GM12878 (cell line): ENCODE measurements at regions not wholly inside any gene's neighbourhood (a gene's known extent, or its start where the extent isn't known, plus 50 kb on each side); places are given as distances from the start of the nearest gene placed in this dataset.

Experiments
- ATAC-seq: fragments of 200-7000 bp; cut with Tn5 transposase; 3 replicates; pipeline ENCODE4 v1.9.1; 2020; ENCODE audit warnings: mild to moderate bottlenecking, moderate library complexity
- BruUV-seq: library from RNA; stranded (reverse); fragments of 400-500 nt; replicated peaks from 2 replicates; lab custom pipeline; 2021; lab: Mats Ljungman, UMichigan
- CTCF ChIA-PET: fragments of 300-600 bp; sonication (Branson Sonifier 250); formaldehyde crosslinking; extraction: SDS; loops from one replicate; lab custom pipeline; 2021; ENCODE audit warnings: inconsistent platforms; lab: Yijun Ruan, JAX
- POLR2A ChIA-PET: fragments of 350-600 bp; formaldehyde crosslinking; extraction: SDS; loops from one replicate; lab custom pipeline; 2021; ENCODE audit warnings: inconsistent platforms; lab: Charles Lee
- RAD21 ChIA-PET: fragments of 300-600 bp; sonication (Branson Sonifier 250); formaldehyde crosslinking; loops from one replicate; lab custom pipeline; 2023; ENCODE audit warnings: antibody characterized with exemption; ENCODE audit not compliant: unreplicated experiment; lab: Charles Lee
- SMC1A ChIA-PET: fragments of 300-600 bp; sonication (Branson Sonifier 250); formaldehyde crosslinking; loops from one replicate; lab custom pipeline; 2023; ENCODE audit not compliant: unreplicated experiment, uncharacterized antibody; lab: Charles Lee
- DNase-seq: peaks from one replicate; pipeline ENCODE4 v3.0.0-alpha.2; 2011; ENCODE audit warnings: low read depth, low spot score
- FAIRE-seq: peaks from 3 replicates; lab custom pipeline; 2011; peaks lifted over from hg19 to GRCh38; lab: Jason Lieb, UNC
- H2AFZ ChIP-seq: 2 replicates; pipeline ENCODE4 v1.6.0; 2011; ENCODE audit warnings: low read depth, low read length, control low read depth; ENCODE audit not compliant: control insufficient read depth
- H3K27ac ChIP-seq: 2 replicates; pipeline ENCODE4 v1.5.1; 2011; ENCODE audit warnings: control low read depth; ENCODE audit not compliant: control insufficient read depth, insufficient read depth
- H3K27me3 ChIP-seq, 2 experiments: replicated peaks in 1 of 2; 2 replicates each; pipeline versions ENCODE4 v1.6.0 to v1.6.1; 2011; ENCODE audit warnings: low read length in 1 of 2; ENCODE audit not compliant: control insufficient read depth in 2 of 2, insufficient read depth in 2 of 2
- H3K36me3 ChIP-seq, 2 experiments: 2 replicates each; pipeline ENCODE4 v1.5.1; 2011; ENCODE audit warnings: low read length in 1 of 2; ENCODE audit not compliant: control insufficient read depth in 2 of 2, insufficient read depth in 2 of 2
- H3K4me1 ChIP-seq: 2 replicates; pipeline ENCODE4 v1.6.1; 2011; ENCODE audit warnings: mild to moderate bottlenecking, low read length, moderate library complexity, mixed read lengths; ENCODE audit not compliant: control insufficient read depth, insufficient read depth
- H3K4me2 ChIP-seq: 2 replicates; pipeline ENCODE4 v1.6.0; 2011; ENCODE audit warnings: control low read depth; ENCODE audit not compliant: control insufficient read depth, insufficient read depth
- H3K4me3 ChIP-seq: fragments of 200-600 bp; sonication (generic); 2 replicates; pipeline ENCODE4 v1.5.1; 2016
- H3K79me2 ChIP-seq: 2 replicates; pipeline ENCODE4 v1.6.0; 2011; ENCODE audit warnings: low read length; ENCODE audit not compliant: control insufficient read depth, insufficient read depth
- H3K9ac ChIP-seq: 2 replicates; pipeline ENCODE4 v1.8.0; 2011; ENCODE audit warnings: low read length, control low read depth, mixed read lengths; ENCODE audit not compliant: control insufficient read depth, insufficient read depth
- H3K9me3 ChIP-seq: replicated peaks from 3 replicates; pipeline ENCODE4 v1.5.1; 2011; ENCODE audit warnings: mild to moderate bottlenecking, low read length; ENCODE audit not compliant: control insufficient read depth, insufficient read depth
- H4K20me1 ChIP-seq: 2 replicates; pipeline ENCODE4 v1.6.0; 2011; ENCODE audit not compliant: control insufficient read depth, insufficient read depth
- E4F1 ChIP-seq: fragments of 450-650 bp; IDR thresholded peaks from 2 replicates; pipeline ENCODE4 v1.6.1; 2018; ENCODE audit warnings: borderline replicate concordance, mild to moderate bottlenecking; ENCODE audit not compliant: partially characterized antibody
- EED ChIP-seq: sonication (generic); IDR thresholded peaks from 2 replicates; pipeline ENCODE4 v1.6.1; 2016; ENCODE audit warnings: antibody characterized with exemption, low read depth
- MYC ChIP-seq: IDR thresholded peaks from 2 replicates; pipeline ENCODE4 v1.6.1; 2011; ENCODE audit warnings: mild to moderate bottlenecking, low read length, moderate library complexity, inconsistent platforms; ENCODE audit not compliant: insufficient read depth, insufficient replicate concordance, insufficient read length, severe bottlenecking
- NBN ChIP-seq: fragments of 450-650 bp; IDR thresholded peaks from 2 replicates; pipeline ENCODE4 v1.6.1; 2016
- PKNOX1 ChIP-seq: fragments of 450-650 bp; IDR thresholded peaks from 2 replicates; pipeline ENCODE4 v1.6.1; 2016; ENCODE audit warnings: mild to moderate bottlenecking
- RELA ChIP-seq: fragments of 450-650 bp; IDR thresholded peaks from 2 replicates; pipeline ENCODE4 v1.8.0; 2014; ENCODE audit warnings: borderline replicate concordance; ENCODE audit not compliant: partially characterized antibody
- RUNX3 ChIP-seq: IDR thresholded peaks from 2 replicates; pipeline ENCODE4 v1.6.1; 2012; ENCODE audit warnings: low read length, inconsistent platforms
- SIX5 ChIP-seq: IDR thresholded peaks from 2 replicates; pipeline ENCODE4 v1.6.1; 2011; ENCODE audit warnings: mild to moderate bottlenecking, low read depth, low read length, moderate library complexity; ENCODE audit not compliant: severe bottlenecking
- SMAD1 ChIP-seq: fragments of 450-650 bp; IDR thresholded peaks from 2 replicates; pipeline ENCODE4 v1.6.1; 2018; ENCODE audit warnings: mild to moderate bottlenecking, low read depth; ENCODE audit not compliant: partially characterized antibody
- SREBF1 ChIP-seq: IDR thresholded peaks from 2 replicates; pipeline ENCODE4 v1.6.1; 2012; ENCODE audit warnings: mild to moderate bottlenecking, low read length
- SREBF2 ChIP-seq: IDR thresholded peaks from 2 replicates; pipeline ENCODE4 v1.6.1; 2012; ENCODE audit warnings: mild to moderate bottlenecking, low read length
- WGBS: methylation state at CpG from one replicate; pipeline ENCODE4 v1.1.6; 2016; ENCODE audit warnings: low lambda C conversion rate; ENCODE audit not compliant: insufficient replicate concordance, insufficient coverage; ENCODE audit errors: missing lambda C conversion rate; 5-methylcytosine and 5-hydroxymethylcytosine counted together
- in situ Hi-C: fragments of 300-500 bp; cut with MboI; formaldehyde crosslinking; loops from 9 replicates; pipeline ENCODE4 v1.14.3; 2018; ENCODE audit warnings: mixed read lengths
- intact Hi-C: fragments of 100-400 bp; cut with micrococcal nuclease; formaldehyde crosslinking; loops from one replicate; pipeline ENCODE4 v1.14.2; 2022; ENCODE audit not compliant: unreplicated experiment
- TF ChIP-seq, protein P1 (sequence below): IDR thresholded peaks from 2 replicates; pipeline ENCODE4 v1.6.1; 2012; ENCODE audit warnings: low read length, inconsistent platforms
- TF ChIP-seq, protein P2 (sequence below): IDR thresholded peaks from 2 replicates; pipeline ENCODE4 v1.6.1; 2012; ENCODE audit warnings: mild to moderate bottlenecking, low read depth, low read length
- TF ChIP-seq, protein P3 (sequence below): IDR thresholded peaks from 2 replicates; pipeline ENCODE4 v1.6.1; 2011; ENCODE audit warnings: low read depth, mild to moderate bottlenecking, low read length, moderate library complexity, borderline replicate concordance; ENCODE audit errors: extremely low read depth

DNA sequence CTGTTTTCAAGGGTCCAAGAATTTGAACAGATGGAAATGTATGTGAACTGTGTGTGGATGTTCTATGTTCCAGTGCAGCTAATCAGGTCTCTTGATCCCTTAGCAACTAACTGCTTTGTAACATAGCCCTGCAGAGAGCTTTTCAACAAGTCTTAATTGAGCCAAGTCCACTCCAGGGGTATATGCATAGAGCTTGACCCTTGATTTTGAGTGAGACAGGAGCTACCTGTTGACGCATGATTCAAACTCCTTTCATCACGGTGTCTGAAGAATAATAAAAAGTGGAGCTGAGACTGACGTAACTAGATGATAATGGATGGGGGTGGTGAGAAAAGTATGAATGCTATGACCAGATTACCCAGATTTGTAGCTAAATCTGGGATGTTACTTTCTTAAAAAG lies 93.3 kb upstream of the CCDC54 start (continued):
- no peak for TF ChIP-seq E4F1
- TF ChIP-seq SREBF2, result no peak
- TF ChIP-seq PKNOX1, result no peak
- TF ChIP-seq SMAD1, result no peak
- no peak for TF ChIP-seq RELA
- TF ChIP-seq NBN, result no peak
- TF ChIP-seq, protein P1, sequence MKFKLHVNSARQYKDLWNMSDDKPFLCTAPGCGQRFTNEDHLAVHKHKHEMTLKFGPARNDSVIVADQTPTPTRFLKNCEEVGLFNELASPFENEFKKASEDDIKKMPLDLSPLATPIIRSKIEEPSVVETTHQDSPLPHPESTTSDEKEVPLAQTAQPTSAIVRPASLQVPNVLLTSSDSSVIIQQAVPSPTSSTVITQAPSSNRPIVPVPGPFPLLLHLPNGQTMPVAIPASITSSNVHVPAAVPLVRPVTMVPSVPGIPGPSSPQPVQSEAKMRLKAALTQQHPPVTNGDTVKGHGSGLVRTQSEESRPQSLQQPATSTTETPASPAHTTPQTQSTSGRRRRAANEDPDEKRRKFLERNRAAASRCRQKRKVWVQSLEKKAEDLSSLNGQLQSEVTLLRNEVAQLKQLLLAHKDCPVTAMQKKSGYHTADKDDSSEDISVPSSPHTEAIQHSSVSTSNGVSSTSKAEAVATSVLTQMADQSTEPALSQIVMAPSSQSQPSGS, result no peak

- DNase-seq (no peak), ATAC-seq (no peak), FAIRE-seq (no peak)
- Histone ChIP-seq H3K4me3 (no peak overlapping the region), H3K27me3 (no peaks in the 10 kb centered on the region; a peak in 1 of 4 replicates), H2AFZ (no peak overlapping the region), H3K9ac (no peak overlapping the region), H4K20me1 (no peaks in the 10 kb centered on the region), H3K79me2 (no peaks in the 10 kb centered on the region), H3K9me3 (no peaks in the 10 kb centered on the region), H3K4me1 (no peaks in the 10 kb centered on the region), H3K4me2 (no peak overlapping the region), H3K36me3 (no peaks in the 10 kb centered on the region), H3K27ac (no peak overlapping the region)
- WGBS, result 0% methylated on average over 1 of the region's 1 CpG
- no TSS peak for BruUV-seq
- ChIA-PET SMC1A (interaction anchor here (0.6 to 3.5 kb wide), 4 partner anchors 11 to 607 kb away, joined by 3 to 20 read pairs (median 3); no protein-coding TSS in a partner anchor), CTCF (interaction anchor here (0.9 to 2.3 kb wide), 3 partner anchors 11 to 137 kb away, joined by 3 to 9 read pairs (median 6); no protein-coding TSS in a partner anchor), RAD21 (interaction anchor here (0.9 kb wide), 1 partner anchor 10 kb away, joined by 3 read pairs; no protein-coding TSS in a partner anchor), POLR2A (no interaction called here)
- intact Hi-C loops (no loop called here), in situ Hi-C loops (no loop called here)
- TF ChIP-seq MYC (no peak), RUNX3 (no peak), EED (no peak), SIX5 (no peak), SREBF1 (no peak)
- TF ChIP-seq, protein P2, sequence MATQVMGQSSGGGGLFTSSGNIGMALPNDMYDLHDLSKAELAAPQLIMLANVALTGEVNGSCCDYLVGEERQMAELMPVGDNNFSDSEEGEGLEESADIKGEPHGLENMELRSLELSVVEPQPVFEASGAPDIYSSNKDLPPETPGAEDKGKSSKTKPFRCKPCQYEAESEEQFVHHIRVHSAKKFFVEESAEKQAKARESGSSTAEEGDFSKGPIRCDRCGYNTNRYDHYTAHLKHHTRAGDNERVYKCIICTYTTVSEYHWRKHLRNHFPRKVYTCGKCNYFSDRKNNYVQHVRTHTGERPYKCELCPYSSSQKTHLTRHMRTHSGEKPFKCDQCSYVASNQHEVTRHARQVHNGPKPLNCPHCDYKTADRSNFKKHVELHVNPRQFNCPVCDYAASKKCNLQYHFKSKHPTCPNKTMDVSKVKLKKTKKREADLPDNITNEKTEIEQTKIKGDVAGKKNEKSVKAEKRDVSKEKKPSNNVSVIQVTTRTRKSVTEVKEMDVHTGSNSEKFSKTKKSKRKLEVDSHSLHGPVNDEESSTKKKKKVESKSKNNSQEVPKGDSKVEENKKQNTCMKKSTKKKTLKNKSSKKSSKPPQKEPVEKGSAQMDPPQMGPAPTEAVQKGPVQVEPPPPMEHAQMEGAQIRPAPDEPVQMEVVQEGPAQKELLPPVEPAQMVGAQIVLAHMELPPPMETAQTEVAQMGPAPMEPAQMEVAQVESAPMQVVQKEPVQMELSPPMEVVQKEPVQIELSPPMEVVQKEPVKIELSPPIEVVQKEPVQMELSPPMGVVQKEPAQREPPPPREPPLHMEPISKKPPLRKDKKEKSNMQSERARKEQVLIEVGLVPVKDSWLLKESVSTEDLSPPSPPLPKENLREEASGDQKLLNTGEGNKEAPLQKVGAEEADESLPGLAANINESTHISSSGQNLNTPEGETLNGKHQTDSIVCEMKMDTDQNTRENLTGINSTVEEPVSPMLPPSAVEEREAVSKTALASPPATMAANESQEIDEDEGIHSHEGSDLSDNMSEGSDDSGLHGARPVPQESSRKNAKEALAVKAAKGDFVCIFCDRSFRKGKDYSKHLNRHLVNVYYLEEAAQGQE, result no peak
- TF ChIP-seq, protein P3, sequence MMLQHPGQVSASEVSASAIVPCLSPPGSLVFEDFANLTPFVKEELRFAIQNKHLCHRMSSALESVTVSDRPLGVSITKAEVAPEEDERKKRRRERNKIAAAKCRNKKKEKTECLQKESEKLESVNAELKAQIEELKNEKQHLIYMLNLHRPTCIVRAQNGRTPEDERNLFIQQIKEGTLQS, result no peak
Observed at GRCh38 chr3:107284612-107285011, 92.6 kb upstream of the CCDC54 start.
